Caco-2 (cell line): ENCODE measurements at regions not wholly inside any gene's neighbourhood (a gene's known extent, or its start where the extent isn't known, plus 50 kb on each side); places are given as distances from the start of the nearest gene placed in this dataset.

Source experiments
- BruUV-seq: library from RNA; stranded (reverse); fragments of 400-500 nt; replicated peaks from 2 replicates; lab custom pipeline; 2021; lab: Mats Ljungman, UMichigan
- CTCF ChIA-PET: fragments of 300-600 bp; sonication (Branson Sonifier 250); formaldehyde crosslinking; loops from one replicate; lab custom pipeline; 2022; ENCODE audit warnings: antibody characterized with exemption; lab: Charles Lee
- POLR2A ChIA-PET: fragments of 300-600 bp; sonication (Branson Sonifier 250); formaldehyde crosslinking; loops from one replicate; lab custom pipeline; 2022; ENCODE audit warnings: antibody characterized with exemption; lab: Charles Lee
- DNase-seq, 2 experiments: peaks; one replicate each; pipeline versions ENCODE4 v3.0.0 to v3.0.0-alpha.2; 2020 to 2022
- H3K27me3 ChIP-seq: replicated peaks from 2 replicates; pipeline ENCODE4 v1.6.0; 2011; ENCODE audit warnings: low read length; ENCODE audit not compliant: control insufficient read depth, insufficient read depth
- H3K36me3 ChIP-seq: 2 replicates; pipeline ENCODE4 v1.5.1; 2011; ENCODE audit warnings: low read length; ENCODE audit not compliant: control insufficient read depth, insufficient read depth
- H3K4me1 ChIP-seq: fragments of 250-450 bp; sonication (Bioruptor Pico); 2 replicates; pipeline ENCODE4 v1.5.1; 2020; ENCODE audit warnings: mild to moderate bottlenecking
- H3K4me3 ChIP-seq: 2 replicates; pipeline ENCODE4 v1.5.1; 2011; ENCODE audit warnings: low read depth, mild to moderate bottlenecking, control low read depth, low read length
- H3K9me3 ChIP-seq: fragments of 250-450 bp; sonication (Bioruptor Pico); 2 replicates; pipeline ENCODE4 v1.5.1; 2020; ENCODE audit warnings: mild to moderate bottlenecking, moderate library complexity
- H3K27ac Mint-ChIP-seq: one replicate; pipeline ENCODE4 v1.8.0; 2022; ENCODE audit warnings: mixed read lengths; ENCODE audit not compliant: unreplicated experiment
- H3K27me3 Mint-ChIP-seq: one replicate; pipeline ENCODE4 v1.8.0; 2022; ENCODE audit warnings: mixed read lengths; ENCODE audit not compliant: insufficient read depth, unreplicated experiment
- H3K36me3 Mint-ChIP-seq: one replicate; pipeline ENCODE4 v1.8.0; 2022; ENCODE audit warnings: mild to moderate bottlenecking, mixed read lengths; ENCODE audit not compliant: insufficient read depth, unreplicated experiment
- H3K4me1 Mint-ChIP-seq: one replicate; pipeline ENCODE4 v1.8.0; 2022; ENCODE audit warnings: low read depth, mixed read lengths; ENCODE audit not compliant: unreplicated experiment
- H3K4me3 Mint-ChIP-seq: one replicate; pipeline ENCODE4 v1.8.0; 2022; ENCODE audit warnings: mild to moderate bottlenecking, moderate library complexity, mixed read lengths; ENCODE audit not compliant: unreplicated experiment
- H3K9me3 Mint-ChIP-seq: one replicate; pipeline ENCODE4 v1.8.0; 2022; ENCODE audit warnings: mixed read lengths; ENCODE audit not compliant: unreplicated experiment
- intact Hi-C: fragments of 100-400 bp; cut with micrococcal nuclease; formaldehyde crosslinking; loops from one replicate; pipeline ENCODE4 v1.10.0; 2022; ENCODE audit not compliant: unreplicated experiment
- TF ChIP-seq, protein P1 (sequence below), 2 experiments: fragments of 200-600 bp in 1 of 2; IDR thresholded peaks; 1 replicate in 1 of 2; 2 replicates in 1 of 2; pipeline versions ENCODE4 v1.5.1 to v1.8.0; 2011 to 2022; ENCODE audit warnings: antibody characterized with exemption in 1 of 2, control low read depth in 1 of 2, inconsistent platforms in 1 of 2, low read depth in 1 of 2, low read length in 1 of 2, mild to moderate bottlenecking in 1 of 2, moderate library complexity in 1 of 2; ENCODE audit not compliant: insufficient read depth in 1 of 2, severe bottlenecking in 1 of 2, unreplicated experiment in 1 of 2

DNA sequence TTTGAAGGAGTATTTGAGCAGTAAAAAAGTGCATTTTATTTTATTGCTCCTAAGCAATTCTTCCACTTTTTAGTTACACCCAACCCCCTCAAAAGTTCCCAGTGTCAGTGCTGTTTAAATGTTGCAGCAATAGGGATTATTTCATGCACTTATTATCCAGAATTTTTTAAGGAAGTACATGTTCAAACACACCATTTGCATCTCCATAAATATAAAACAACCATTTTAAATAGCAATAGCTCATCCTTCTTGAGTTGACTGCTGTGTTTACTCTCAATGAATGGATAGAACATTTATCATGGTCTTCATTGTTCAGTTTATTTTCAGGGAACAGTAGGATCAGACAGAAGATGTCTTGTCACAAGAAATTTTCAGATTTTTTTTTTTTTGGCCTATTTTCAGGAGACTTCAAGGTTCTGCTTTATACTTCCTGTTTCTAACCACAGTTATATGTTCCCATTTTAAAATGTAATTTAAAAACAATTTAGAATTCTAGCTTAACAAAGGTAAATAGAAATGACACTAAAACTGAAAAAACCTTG lies 171.9 kb downstream of the TMA16 start:
- POLR2A ChIA-PET = interaction anchor here (0.6 kb wide), 1 partner anchor 116 kb away, joined by 3 read pairs; no protein-coding TSS in a partner anchor
- no peaks in the 10 kb centered on the region for H3K4me1 ChIP-seq
- Mint-ChIP-seq H3K36me3 (no peaks in the 10 kb centered on the region), H3K27ac (no peak overlapping the region), H3K27me3 (peaks cover 4% of the 10 kb centered on the region), H3K4me1 (no peaks in the 10 kb centered on the region), H3K4me3 (no peak overlapping the region), H3K9me3 (no peaks in the 10 kb centered on the region)
- intact Hi-C loops = no loop called here
- BruUV-seq = no TSS peak
- no peak overlapping the region for H3K4me3 ChIP-seq
- CTCF ChIA-PET = interaction anchor here (0.9 kb wide), 1 partner anchor 116 kb away, joined by 5 read pairs; no protein-coding TSS in a partner anchor
- H3K27me3 ChIP-seq = no peaks in the 10 kb centered on the region
- no peak for DNase-seq
- TF ChIP-seq, protein P1, sequence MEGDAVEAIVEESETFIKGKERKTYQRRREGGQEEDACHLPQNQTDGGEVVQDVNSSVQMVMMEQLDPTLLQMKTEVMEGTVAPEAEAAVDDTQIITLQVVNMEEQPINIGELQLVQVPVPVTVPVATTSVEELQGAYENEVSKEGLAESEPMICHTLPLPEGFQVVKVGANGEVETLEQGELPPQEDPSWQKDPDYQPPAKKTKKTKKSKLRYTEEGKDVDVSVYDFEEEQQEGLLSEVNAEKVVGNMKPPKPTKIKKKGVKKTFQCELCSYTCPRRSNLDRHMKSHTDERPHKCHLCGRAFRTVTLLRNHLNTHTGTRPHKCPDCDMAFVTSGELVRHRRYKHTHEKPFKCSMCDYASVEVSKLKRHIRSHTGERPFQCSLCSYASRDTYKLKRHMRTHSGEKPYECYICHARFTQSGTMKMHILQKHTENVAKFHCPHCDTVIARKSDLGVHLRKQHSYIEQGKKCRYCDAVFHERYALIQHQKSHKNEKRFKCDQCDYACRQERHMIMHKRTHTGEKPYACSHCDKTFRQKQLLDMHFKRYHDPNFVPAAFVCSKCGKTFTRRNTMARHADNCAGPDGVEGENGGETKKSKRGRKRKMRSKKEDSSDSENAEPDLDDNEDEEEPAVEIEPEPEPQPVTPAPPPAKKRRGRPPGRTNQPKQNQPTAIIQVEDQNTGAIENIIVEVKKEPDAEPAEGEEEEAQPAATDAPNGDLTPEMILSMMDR (IDR thresholded peaks at IDR 0.05; ENCODE audit: insufficient read depth in 1 of 2, low read depth in 1 of 2, low read length in 1 of 2, severe bottlenecking in 1 of 2, unreplicated experiment in 1 of 2) = no peak
- no peaks in the 10 kb centered on the region for H3K36me3 ChIP-seq
- H3K9me3 ChIP-seq = no peaks in the 10 kb centered on the region

DNA sequence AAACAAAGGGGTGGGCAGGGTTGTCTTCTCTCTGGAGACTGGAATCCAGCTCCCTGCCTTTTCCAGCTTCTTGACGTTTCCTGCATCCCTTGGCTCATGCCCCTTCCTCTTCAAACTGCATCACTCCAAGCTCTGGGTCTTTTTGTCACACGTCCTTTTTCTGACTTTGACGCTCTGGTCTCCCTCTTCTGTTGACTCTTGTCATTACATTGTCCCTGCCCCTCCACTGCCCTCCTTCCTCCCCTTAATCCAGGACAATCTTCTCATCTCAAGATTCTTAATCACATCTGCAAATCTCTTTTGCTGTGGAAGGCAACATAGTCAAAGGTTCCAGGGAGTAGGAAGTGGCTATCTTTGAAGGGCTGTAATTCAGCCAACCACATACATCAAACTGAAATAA lies 178.3 kb downstream of the TMA16 start:
- Histone ChIP-seq H3K36me3 (no peaks in the 10 kb centered on the region), H3K27me3 (no peaks in the 10 kb centered on the region), H3K4me3 (no peak overlapping the region), H3K4me1 (no peaks in the 10 kb centered on the region), H3K9me3 (no peaks in the 10 kb centered on the region)
- Mint-ChIP-seq H3K36me3 (no peaks in the 10 kb centered on the region), H3K9me3 (no peaks in the 10 kb centered on the region), H3K27ac (no peak overlapping the region), H3K4me3 (no peak overlapping the region), H3K27me3 (peaks cover 3% of the 10 kb centered on the region), H3K4me1 (no peaks in the 10 kb centered on the region)
- TF ChIP-seq, protein P1 (IDR thresholded peaks at IDR 0.05; ENCODE audit: insufficient read depth in 1 of 2, low read depth in 1 of 2, low read length in 1 of 2, severe bottlenecking in 1 of 2, unreplicated experiment in 1 of 2) = no peak
- no TSS peak for BruUV-seq
- DNase-seq = peak in 1 of 2 experiments; percentile 4
- ChIA-PET CTCF (interaction anchor here (0.5 to 0.9 kb wide), 2 partner anchors 114 to 117 kb away, joined by 3 to 4 read pairs; no protein-coding TSS in a partner anchor), POLR2A (no interaction called here)
- intact Hi-C loops = no loop called here

DNA sequence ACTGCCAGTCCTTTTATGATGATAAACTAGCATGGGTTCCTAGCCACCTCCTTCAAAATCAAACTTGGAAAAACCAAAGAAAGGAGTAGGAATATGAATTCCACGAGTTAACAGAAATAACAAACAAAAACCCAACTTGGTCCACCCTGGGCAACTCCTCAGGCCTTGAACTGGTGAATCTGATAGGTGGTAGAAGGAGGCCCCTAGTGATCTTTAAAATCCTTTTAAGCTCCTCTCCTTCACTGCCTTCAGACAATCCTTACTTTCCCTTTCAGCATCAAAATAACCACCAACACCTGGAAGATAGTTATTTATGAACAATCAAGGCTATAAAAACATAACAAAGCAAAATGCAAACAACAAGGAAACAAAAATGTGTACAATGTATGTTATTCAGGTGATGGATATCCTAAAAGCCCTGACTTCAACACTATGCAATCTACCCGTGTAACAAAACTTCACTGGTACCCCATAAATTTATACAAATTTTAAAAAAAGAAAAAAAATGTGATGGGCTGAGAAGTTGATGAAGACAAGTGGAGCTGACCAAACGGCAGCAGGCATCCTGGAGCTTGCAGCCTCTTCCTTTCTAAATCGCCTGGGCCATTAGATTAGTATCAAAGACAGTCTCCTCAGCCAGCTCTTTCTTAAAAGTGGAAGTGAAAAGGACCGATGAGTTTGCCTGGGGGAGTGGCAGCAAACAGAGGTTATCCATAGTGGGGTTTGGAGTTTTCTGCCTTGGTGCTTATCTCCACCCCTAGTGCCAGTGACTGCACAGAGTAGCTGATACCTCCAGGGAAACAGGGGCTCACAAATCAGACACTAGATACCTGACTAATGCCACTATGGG lies 179.6 kb downstream of the TMA16 start:
- Histone ChIP-seq H3K4me1 (no peaks in the 10 kb centered on the region), H3K36me3 (no peaks in the 10 kb centered on the region), H3K9me3 (no peaks in the 10 kb centered on the region), H3K4me3 (no peak overlapping the region), H3K27me3 (no peaks in the 10 kb centered on the region)
- H3K27me3 Mint-ChIP-seq = peaks cover 3% of the 10 kb centered on the region
- DNase-seq = no peak
- no peaks in the 10 kb centered on the region for H3K36me3 Mint-ChIP-seq
- H3K4me1 Mint-ChIP-seq = no peaks in the 10 kb centered on the region
- no peaks in the 10 kb centered on the region for H3K9me3 Mint-ChIP-seq
- POLR2A ChIA-PET = no interaction called here
- TF ChIP-seq, protein P1 (IDR thresholded peaks at IDR 0.05; ENCODE audit: insufficient read depth in 1 of 2, low read depth in 1 of 2, low read length in 1 of 2, severe bottlenecking in 1 of 2, unreplicated experiment in 1 of 2) = no peak
- intact Hi-C loops = no loop called here
- CTCF ChIA-PET = no interaction called here
- H3K27ac Mint-ChIP-seq = no peak overlapping the region
- no peak overlapping the region for H3K4me3 Mint-ChIP-seq
- BruUV-seq = no TSS peak
